Panc1 (cell line): ENCODE measurements at regions not wholly inside any gene's neighbourhood (a gene's known extent, or its start where the extent isn't known, plus 50 kb on each side); places are given as distances from the start of the nearest gene placed in this dataset.

Experiments used
- ATAC-seq: fragments of 200-7000 bp; cut with Tn5 transposase; 2 replicates; pipeline ENCODE4 v1.9.1; 2020; ENCODE audit warnings: mild to moderate bottlenecking, moderate library complexity
- BruUV-seq: library from RNA; stranded (reverse); fragments of 400-500 nt; replicated peaks from 2 replicates; lab custom pipeline; 2021; lab: Mats Ljungman, UMichigan
- CTCF ChIA-PET: fragments of 300-600 bp; sonication (Branson Sonifier 250); formaldehyde crosslinking; loops from one replicate; lab custom pipeline; 2022; ENCODE audit warnings: antibody characterized with exemption; lab: Charles Lee
- POLR2A ChIA-PET: fragments of 300-600 bp; sonication (Branson Sonifier 250); formaldehyde crosslinking; loops from one replicate; lab custom pipeline; 2022; ENCODE audit warnings: antibody characterized with exemption; lab: Charles Lee
- DNase-seq: peaks from one replicate; pipeline ENCODE4 v3.0.0-alpha.2; 2010; ENCODE audit warnings: low read depth, low spot score
- H3K27ac ChIP-seq: 2 replicates; pipeline ENCODE4 v1.5.1; 2011; ENCODE audit warnings: mild to moderate bottlenecking, low read length, inconsistent platforms
- H3K27me3 ChIP-seq: fragments of 200-500 bp; sonication (Bioruptor generic); 2 replicates; pipeline ENCODE4 v1.6.0; 2014; ENCODE audit warnings: low read length, inconsistent platforms; ENCODE audit not compliant: control insufficient read depth, insufficient read depth
- H3K36me3 ChIP-seq: fragments of 200-500 bp; sonication (Bioruptor generic); 2 replicates; pipeline ENCODE4 v1.5.1; 2014; ENCODE audit warnings: inconsistent platforms, mild to moderate bottlenecking, low read length, moderate library complexity; ENCODE audit not compliant: control insufficient read depth, insufficient read depth
- H3K4me1 ChIP-seq: 2 replicates; pipeline ENCODE4 v1.5.1; 2011; ENCODE audit warnings: inconsistent platforms, mild to moderate bottlenecking, low read length, moderate library complexity; ENCODE audit not compliant: control insufficient read depth, insufficient read depth
- H3K4me3 ChIP-seq, 2 experiments: 2 replicates each; pipeline ENCODE4 v1.5.1; 2011 to 2012; ENCODE audit warnings: low read depth in 2 of 2, low read length in 2 of 2, mild to moderate bottlenecking in 2 of 2, inconsistent platforms in 1 of 2, moderate library complexity in 1 of 2
- H3K9me3 ChIP-seq: fragments of 200-500 bp; sonication (Bioruptor generic); 2 replicates; pipeline ENCODE4 v1.5.1; 2014; ENCODE audit warnings: low read depth, mild to moderate bottlenecking, inconsistent platforms, low read length, moderate library complexity; ENCODE audit not compliant: control insufficient read depth, insufficient read depth
- CTCF ChIP-seq: fragments of 450-650 bp; IDR thresholded peaks from 2 replicates; pipeline ENCODE4 v1.5.1; 2017; ENCODE audit warnings: mild to moderate bottlenecking
- POLR2AphosphoS5 ChIP-seq: IDR thresholded peaks from 2 replicates; pipeline ENCODE4 v1.6.1; 2012; ENCODE audit warnings: mild to moderate bottlenecking, low read depth, low read length, moderate library complexity
- REST ChIP-seq, 2 experiments: IDR thresholded peaks; 2 replicates each; pipeline ENCODE4 v1.6.1; 2011 to 2012; ENCODE audit warnings: low read depth in 2 of 2, control low read depth in 1 of 2, low read length in 1 of 2, mild to moderate bottlenecking in 1 of 2, moderate library complexity in 1 of 2; ENCODE audit not compliant: insufficient read depth in 1 of 2
- SIN3A ChIP-seq: IDR thresholded peaks from 2 replicates; pipeline ENCODE4 v1.6.1; 2012; ENCODE audit warnings: low read depth, mild to moderate bottlenecking, low read length, moderate library complexity, borderline replicate concordance; ENCODE audit not compliant: insufficient read depth
- TCF7L2 ChIP-seq: IDR thresholded peaks from 2 replicates; pipeline ENCODE4 v1.6.1; 2011; ENCODE audit warnings: mild to moderate bottlenecking, low read depth, low read length, inconsistent platforms
- in situ Hi-C: cut with HindIII; loops from 2 replicates; pipeline ENCODE4 v1.10.0; 2016; ENCODE audit warnings: low sequenced_read_pairs, low pct_unique_long_range_greater_than_20kb
- intact Hi-C: fragments of 100-400 bp; cut with micrococcal nuclease; formaldehyde crosslinking; loops from one replicate; pipeline ENCODE4 v1.10.0; 2022; ENCODE audit not compliant: unreplicated experiment

GRCh38 chr1:56081173-56081572, 498.2 kb downstream of the PLPP3 start:
- ATAC-seq, result no peak
- no TSS peak for BruUV-seq

GRCh38 chr1:56080123-56080522, 499.2 kb downstream of the PLPP3 start:
- no TSS peak for BruUV-seq
- in situ Hi-C loops (no loop called here), intact Hi-C loops (no loop called here)
- H3K4me1 ChIP-seq, result no peaks in the 10 kb centered on the region
- no peak overlapping the region for H3K4me3 ChIP-seq
- ChIA-PET POLR2A (no interaction called here), CTCF (no interaction called here)
- H3K36me3 ChIP-seq, result no peaks in the 10 kb centered on the region
- ATAC-seq, result no peak
- H3K27ac ChIP-seq, result no peak overlapping the region
- H3K9me3 ChIP-seq, result no peaks in the 10 kb centered on the region
- TF ChIP-seq REST (IDR thresholded peaks at IDR 0.05; ENCODE audit: insufficient read depth in 1 of 2, low read depth in 2 of 2, low read length in 1 of 2), result no peak
- no peak for TF ChIP-seq SIN3A
- no peak for TF ChIP-seq CTCF
- no peak for TF ChIP-seq TCF7L2
- TF ChIP-seq POLR2AphosphoS5, result no peak
- no peaks in the 10 kb centered on the region; the same call in 1 of the 2 replicates for H3K27me3 ChIP-seq
- no peak for DNase-seq

More at GRCh38 chr1:56081173-56081572, 498.2 kb downstream of the PLPP3 start:
- ChIA-PET POLR2A (no interaction called here), CTCF (no interaction called here)
- Histone ChIP-seq H3K27ac (no peak overlapping the region), H3K27me3 (no peaks in the 10 kb centered on the region; the same call in 1 of the 2 replicates), H3K36me3 (no peaks in the 10 kb centered on the region), H3K9me3 (no peaks in the 10 kb centered on the region), H3K4me1 (no peaks in the 10 kb centered on the region), H3K4me3 (no peak overlapping the region)
- no peak for TF ChIP-seq TCF7L2
- TF ChIP-seq CTCF, result no peak
- TF ChIP-seq REST (IDR thresholded peaks at IDR 0.05; ENCODE audit: insufficient read depth in 1 of 2, low read depth in 2 of 2, low read length in 1 of 2), result no peak
- no peak for TF ChIP-seq POLR2AphosphoS5
- in situ Hi-C loops, result no loop called here
- intact Hi-C loops, result no loop called here
- no peak for DNase-seq
